Duodenal mucosa (tissue), 2 donors: ENCODE measurements at regions not wholly inside any gene's neighbourhood (a gene's known extent, or its start where the extent isn't known, plus 50 kb on each side); places are given as distances from the start of the nearest gene placed in this dataset.

Source experiments
- H3K27ac ChIP-seq: one replicate; pipeline ENCODE4 v1.7.0; 2013; ENCODE audit warnings: low read depth, low read length
- H3K27me3 ChIP-seq, 2 donors: one replicate each; pipeline ENCODE4 v1.7.0; 2013; ENCODE audit warnings: low read length in 2 of 2, control low read depth in 1 of 2; ENCODE audit not compliant: insufficient read depth in 2 of 2, control insufficient read depth in 1 of 2
- H3K36me3 ChIP-seq, 2 donors: one replicate each; pipeline ENCODE4 v1.7.0; 2013; ENCODE audit warnings: low read length in 2 of 2, control low read depth in 1 of 2; ENCODE audit not compliant: insufficient read depth in 2 of 2, control insufficient read depth in 1 of 2
- H3K4me1 ChIP-seq, 2 donors: one replicate each; pipeline ENCODE4 v1.7.0; 2013; ENCODE audit warnings: low read length in 2 of 2, control low read depth in 1 of 2; ENCODE audit not compliant: insufficient read depth in 2 of 2, control insufficient read depth in 1 of 2
- H3K4me3 ChIP-seq, 2 donors: one replicate each; pipeline ENCODE4 v1.7.0; 2013; ENCODE audit warnings: low read length in 2 of 2, low read depth in 1 of 2
- H3K9ac ChIP-seq, 2 donors: one replicate each; pipeline ENCODE4 v1.7.0; 2013; ENCODE audit warnings: low read length in 2 of 2, low read depth in 1 of 2
- H3K9me3 ChIP-seq, 2 donors: one replicate each; pipeline ENCODE4 v1.7.0; 2013; ENCODE audit warnings: low read length in 2 of 2, control low read depth in 1 of 2; ENCODE audit not compliant: control insufficient read depth in 1 of 2

GRCh38 chr2:228699400-228699799 is 517.9 kb upstream of the SPHKAP start:
- H3K27ac ChIP-seq, result no peak overlapping the region
- H3K27me3 ChIP-seq, result no peaks in the 10 kb centered on the region
- H3K4me3 ChIP-seq, result no peak overlapping the region
- no peaks in the 10 kb centered on the region for H3K9me3 ChIP-seq
- no peaks in the 10 kb centered on the region for H3K36me3 ChIP-seq
- no peak overlapping the region for H3K9ac ChIP-seq
- H3K4me1 ChIP-seq, result no peaks in the 10 kb centered on the region

- no peaks in the 10 kb centered on the region for H3K27me3 ChIP-seq
- H3K9me3 ChIP-seq, result no peaks in the 10 kb centered on the region
- no peak overlapping the region for H3K27ac ChIP-seq
- no peaks in the 10 kb centered on the region for H3K36me3 ChIP-seq
- no peaks in the 10 kb centered on the region for H3K4me1 ChIP-seq
- H3K9ac ChIP-seq, result no peak overlapping the region
- no peak overlapping the region for H3K4me3 ChIP-seq
Observed at GRCh38 chr2:228698963-228699362, 517.5 kb upstream of the SPHKAP start.

- Histone ChIP-seq H3K9me3 (no peaks in the 10 kb centered on the region), H3K4me1 (no peaks in the 10 kb centered on the region), H3K4me3 (no peak overlapping the region), H3K27ac (no peak overlapping the region), H3K9ac (no peak overlapping the region), H3K36me3 (no peaks in the 10 kb centered on the region), H3K27me3 (no peaks in the 10 kb centered on the region)
Observed at GRCh38 chr2:228697456-228697855, 516.0 kb upstream of the SPHKAP start.

DNA sequence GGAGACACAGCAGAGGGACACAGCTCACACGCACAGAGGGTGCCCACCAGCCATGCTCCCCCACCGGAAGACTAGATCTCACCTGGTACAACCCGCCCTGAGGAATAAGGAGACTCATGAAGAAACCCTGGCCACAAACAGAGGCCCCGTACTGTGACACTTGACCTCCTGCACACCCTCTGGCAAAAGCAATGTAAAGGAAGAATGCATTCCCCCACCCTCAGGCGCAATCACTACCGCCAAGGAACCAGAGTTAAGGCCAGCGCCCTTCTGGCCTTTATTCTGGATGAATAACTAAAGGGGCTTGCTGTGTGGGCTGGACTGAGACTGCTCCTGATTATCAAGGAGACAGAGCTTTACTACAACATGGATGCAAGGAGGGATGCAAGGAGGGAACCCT is 509.2 kb upstream of the SPHKAP start:
- Histone ChIP-seq H3K27me3 (no peaks in the 10 kb centered on the region), H3K9me3 (no peaks in the 10 kb centered on the region), H3K36me3 (no peaks in the 10 kb centered on the region), H3K27ac (no peak overlapping the region), H3K4me3 (no peak overlapping the region), H3K9ac (no peak overlapping the region), H3K4me1 (no peaks in the 10 kb centered on the region)

DNA sequence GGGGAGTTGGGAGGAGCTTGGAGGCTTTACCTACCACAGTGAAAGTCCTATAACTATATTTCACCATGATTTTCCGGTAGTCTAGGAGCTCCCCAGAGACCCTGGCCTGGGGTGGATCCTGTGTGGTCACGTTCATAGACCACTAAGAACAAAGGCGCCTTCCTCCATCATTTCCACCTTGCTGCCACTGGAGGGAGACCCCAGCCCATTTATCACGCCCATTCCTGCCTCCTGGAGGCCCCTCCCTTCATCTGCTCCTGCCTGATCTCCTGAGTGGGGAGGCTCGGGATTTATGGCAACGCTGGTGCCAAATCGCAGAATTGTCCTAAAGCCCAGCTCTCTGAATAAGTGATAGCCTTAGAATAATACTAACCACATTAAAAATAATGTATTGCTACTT is 507.6 kb upstream of the SPHKAP start:
- Histone ChIP-seq H3K36me3 (no peaks in the 10 kb centered on the region), H3K9me3 (no peaks in the 10 kb centered on the region), H3K9ac (no peak overlapping the region), H3K4me1 (no peaks in the 10 kb centered on the region), H3K4me3 (no peak overlapping the region), H3K27me3 (no peaks in the 10 kb centered on the region), H3K27ac (no peak overlapping the region)

DNA sequence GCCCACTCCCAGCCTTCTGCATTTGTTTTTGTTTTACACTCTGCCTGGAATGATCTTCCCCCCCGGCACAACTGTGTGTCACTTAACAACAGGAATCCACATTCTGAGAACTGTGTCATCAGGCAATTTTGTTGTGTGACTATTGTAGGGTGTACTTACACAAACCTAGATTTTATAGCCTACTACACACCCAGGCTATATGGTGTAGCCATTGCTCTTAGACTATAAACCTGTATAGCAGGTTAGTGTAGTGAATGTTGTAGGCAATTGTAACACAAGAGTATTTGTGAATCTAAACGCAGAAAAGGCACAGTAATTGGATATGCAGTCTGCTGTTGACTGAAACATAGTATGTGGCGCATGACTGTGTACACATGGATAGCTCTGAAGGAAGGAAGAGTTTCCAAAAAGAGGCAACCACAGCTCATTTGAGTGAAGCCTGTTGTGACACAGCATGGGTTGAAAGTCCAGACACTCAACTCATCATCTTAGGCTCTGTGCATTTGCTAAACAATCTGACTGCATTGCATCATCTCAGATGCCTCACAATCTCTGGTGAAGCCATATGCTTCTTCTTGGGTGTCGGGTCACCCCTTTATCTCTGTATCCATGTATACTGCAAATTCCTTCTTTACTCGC is 506.6 kb upstream of the SPHKAP start:
- Histone ChIP-seq H3K9me3 (no peaks in the 10 kb centered on the region), H3K27me3 (no peaks in the 10 kb centered on the region), H3K36me3 (no peaks in the 10 kb centered on the region), H3K4me1 (no peaks in the 10 kb centered on the region), H3K9ac (no peak overlapping the region), H3K27ac (no peak overlapping the region), H3K4me3 (no peak overlapping the region)

- no peak overlapping the region for H3K9ac ChIP-seq
- no peaks in the 10 kb centered on the region for H3K4me1 ChIP-seq
- H3K27me3 ChIP-seq, result no peaks in the 10 kb centered on the region
- no peaks in the 10 kb centered on the region for H3K9me3 ChIP-seq
- no peak overlapping the region for H3K4me3 ChIP-seq
- no peaks in the 10 kb centered on the region for H3K36me3 ChIP-seq
- no peak overlapping the region for H3K27ac ChIP-seq
Observed at GRCh38 chr2:228681979-228682378, 500.5 kb upstream of the SPHKAP start.

- Histone ChIP-seq H3K27ac (no peak overlapping the region), H3K9me3 (no peaks in the 10 kb centered on the region), H3K36me3 (no peaks in the 10 kb centered on the region), H3K4me3 (no peak overlapping the region), H3K27me3 (no peaks in the 10 kb centered on the region), H3K4me1 (no peaks in the 10 kb centered on the region), H3K9ac (no peak overlapping the region)
Observed at GRCh38 chr2:228681426-228681825, 499.9 kb upstream of the SPHKAP start.

DNA sequence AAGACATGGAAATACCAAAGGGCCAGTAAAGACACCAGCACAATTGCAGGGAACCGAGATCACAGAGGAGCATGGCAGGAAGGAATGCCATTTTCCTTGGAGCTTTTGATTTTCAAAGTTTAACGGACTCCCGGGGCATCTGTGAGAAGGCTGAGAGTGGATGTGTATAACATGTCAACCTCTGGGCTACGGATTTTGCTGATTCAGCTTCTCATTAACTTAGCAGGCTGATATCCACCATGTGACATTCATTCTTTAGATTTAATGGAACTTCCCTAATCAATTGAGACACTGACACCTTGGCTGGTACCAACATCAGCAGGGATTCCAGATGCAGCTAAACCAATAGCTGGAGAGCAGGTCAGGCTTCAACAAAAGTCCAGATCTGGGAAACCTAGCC is 496.6 kb upstream of the SPHKAP start:
- no peaks in the 10 kb centered on the region for H3K4me1 ChIP-seq
- H3K27me3 ChIP-seq, result no peaks in the 10 kb centered on the region
- H3K27ac ChIP-seq, result no peak overlapping the region
- no peaks in the 10 kb centered on the region for H3K36me3 ChIP-seq
- H3K9ac ChIP-seq, result no peak overlapping the region
- no peaks in the 10 kb centered on the region for H3K9me3 ChIP-seq
- H3K4me3 ChIP-seq, result no peak overlapping the region

DNA sequence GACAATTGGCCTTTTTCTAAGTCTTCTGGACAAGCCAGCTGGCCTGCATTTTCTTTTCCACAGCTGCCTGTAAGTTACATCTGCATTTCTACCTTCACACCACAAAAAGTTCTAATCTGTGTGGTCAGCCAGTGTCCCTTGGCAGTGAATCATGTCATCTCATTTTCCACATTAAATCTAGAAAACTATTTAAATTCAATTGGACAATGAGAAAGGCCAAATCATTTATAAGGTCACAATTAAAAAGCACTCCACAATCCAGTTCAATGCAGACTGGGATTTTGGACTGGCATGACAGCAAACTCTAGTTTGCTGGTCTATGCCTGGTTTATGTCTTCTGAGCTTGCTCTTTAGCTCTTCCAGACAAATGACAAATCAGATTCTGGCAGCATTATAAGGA is 494.2 kb upstream of the SPHKAP start:
- no peak overlapping the region for H3K9ac ChIP-seq
- no peaks in the 10 kb centered on the region for H3K9me3 ChIP-seq
- no peaks in the 10 kb centered on the region for H3K4me1 ChIP-seq
- no peaks in the 10 kb centered on the region for H3K27me3 ChIP-seq
- H3K4me3 ChIP-seq, result no peak overlapping the region
- no peak overlapping the region for H3K27ac ChIP-seq
- no peaks in the 10 kb centered on the region for H3K36me3 ChIP-seq

- no peaks in the 10 kb centered on the region for H3K4me1 ChIP-seq
- no peak overlapping the region for H3K9ac ChIP-seq
- no peaks in the 10 kb centered on the region for H3K36me3 ChIP-seq
- no peak overlapping the region for H3K4me3 ChIP-seq
- no peak overlapping the region for H3K27ac ChIP-seq
- no peaks in the 10 kb centered on the region for H3K9me3 ChIP-seq
- no peaks in the 10 kb centered on the region for H3K27me3 ChIP-seq
Observed at GRCh38 chr2:228675091-228675490, 493.6 kb upstream of the SPHKAP start.
